ENCODE measurements at regions not wholly inside any gene's neighbourhood (a gene's known extent, or its start where the extent isn't known, plus 50 kb on each side); places are given as distances from the start of the nearest gene placed in this dataset.

GRCh38 chr16:76650582-76650981 lies 373.4 kb downstream of the CNTNAP4 start:
- TF ChIP-seq ZFP30 (CRISPR knock-in tag; IDR thresholded peaks at IDR 0.05) (no peak), RARB (CRISPR knock-in tag; IDR thresholded peaks at IDR 0.05) (no peak), ARNTL (CRISPR knock-in tag; IDR thresholded peaks at IDR 0.05; ENCODE audit: borderline replicate concordance, low read depth) (no peak), ESRRG (CRISPR knock-in tag; IDR thresholded peaks at IDR 0.05) (no peak), CSDC2 (CRISPR knock-in tag; IDR thresholded peaks at IDR 0.05) (no peak), ZNF565 (CRISPR knock-in tag; conservative IDR thresholded peaks at IDR 0.05; ENCODE audit: low read depth) (no peak), TOX (CRISPR knock-in tag; IDR thresholded peaks at IDR 0.05; ENCODE audit: borderline replicate concordance) (no peak), TCF4 (CRISPR knock-in tag; IDR thresholded peaks at IDR 0.05; ENCODE audit: borderline replicate concordance) (no peak), BACH2 (CRISPR knock-in tag; IDR thresholded peaks at IDR 0.05; ENCODE audit: borderline replicate concordance) (no peak)
- TF ChIP-seq, protein P1, sequence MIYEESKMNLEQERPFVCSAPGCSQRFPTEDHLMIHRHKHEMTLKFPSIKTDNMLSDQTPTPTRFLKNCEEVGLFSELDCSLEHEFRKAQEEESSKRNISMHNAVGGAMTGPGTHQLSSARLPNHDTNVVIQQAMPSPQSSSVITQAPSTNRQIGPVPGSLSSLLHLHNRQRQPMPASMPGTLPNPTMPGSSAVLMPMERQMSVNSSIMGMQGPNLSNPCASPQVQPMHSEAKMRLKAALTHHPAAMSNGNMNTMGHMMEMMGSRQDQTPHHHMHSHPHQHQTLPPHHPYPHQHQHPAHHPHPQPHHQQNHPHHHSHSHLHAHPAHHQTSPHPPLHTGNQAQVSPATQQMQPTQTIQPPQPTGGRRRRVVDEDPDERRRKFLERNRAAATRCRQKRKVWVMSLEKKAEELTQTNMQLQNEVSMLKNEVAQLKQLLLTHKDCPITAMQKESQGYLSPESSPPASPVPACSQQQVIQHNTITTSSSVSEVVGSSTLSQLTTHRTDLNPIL (CRISPR knock-in tag; IDR thresholded peaks at IDR 0.05; ENCODE audit: low read depth), result no peak

Measured in SK-N-SH treated with all-trans-retinoic acid at 6 μM for 48 hours (cell line).